ENCODE measurements at regions not wholly inside any gene's neighbourhood (a gene's known extent, or its start where the extent isn't known, plus 50 kb on each side); places are given as distances from the start of the nearest gene placed in this dataset.

- Mint-ChIP-seq H3K27me3 (ENCODE audit: low read depth) (peaks cover 16% of the 10 kb centered on the region), H3K36me3 (ENCODE audit: low read depth) (peaks cover 1% of the 10 kb centered on the region), H3K4me3 (ENCODE audit: unreplicated experiment) (no peak overlapping the region), H3K9me3 (ENCODE audit: low read depth) (no peaks in the 10 kb centered on the region), H3K27ac (ENCODE audit: unreplicated experiment) (no peak overlapping the region), H3K4me1 (ENCODE audit: low read depth) (no peaks in the 10 kb centered on the region)
- no peak for DNase-seq (ENCODE audit: low spot score)
- TF ChIP-seq CTCF (IDR thresholded peaks at IDR 0.05) = no peak
Measured at GRCh38 chr20:9969626-9970025, 65.2 kb upstream of the ANKEF1 start.

GRCh38 chr20:9968015-9968414 lies 66.8 kb upstream of the ANKEF1 start:
- Mint-ChIP-seq H3K36me3 (ENCODE audit: low read depth) (peaks cover 1% of the 10 kb centered on the region), H3K9me3 (ENCODE audit: low read depth) (no peaks in the 10 kb centered on the region), H3K27me3 (ENCODE audit: low read depth) (peaks cover 15% of the 10 kb centered on the region), H3K4me3 (ENCODE audit: unreplicated experiment) (no peak overlapping the region), H3K4me1 (ENCODE audit: low read depth) (no peaks in the 10 kb centered on the region), H3K27ac (ENCODE audit: unreplicated experiment) (no peak overlapping the region)
- no peak for TF ChIP-seq CTCF (IDR thresholded peaks at IDR 0.05)
- DNase-seq (ENCODE audit: low spot score) = no peak

- Mint-ChIP-seq H3K4me3 (ENCODE audit: unreplicated experiment) (no peak overlapping the region), H3K27ac (ENCODE audit: unreplicated experiment) (no peak overlapping the region), H3K36me3 (ENCODE audit: low read depth) (no peaks in the 10 kb centered on the region), H3K27me3 (ENCODE audit: low read depth) (peaks cover 13% of the 10 kb centered on the region), H3K4me1 (ENCODE audit: low read depth) (no peaks in the 10 kb centered on the region), H3K9me3 (ENCODE audit: low read depth) (no peaks in the 10 kb centered on the region)
- TF ChIP-seq CTCF (IDR thresholded peaks at IDR 0.05) = peak; percentile 71
- DNase-seq (ENCODE audit: low spot score) = no peak
Measured at GRCh38 chr20:9966966-9967365, 67.8 kb upstream of the ANKEF1 start.

GRCh38 chr20:9963029-9963428 lies 71.8 kb upstream of the ANKEF1 start:
- H3K27ac Mint-ChIP-seq (ENCODE audit: unreplicated experiment) = no peak overlapping the region
- H3K9me3 Mint-ChIP-seq (ENCODE audit: low read depth) = no peaks in the 10 kb centered on the region
- no peak overlapping the region for H3K4me3 Mint-ChIP-seq (ENCODE audit: unreplicated experiment)
- no peaks in the 10 kb centered on the region for H3K4me1 Mint-ChIP-seq (ENCODE audit: low read depth)
- H3K36me3 Mint-ChIP-seq (ENCODE audit: low read depth) = no peaks in the 10 kb centered on the region
- no peak for DNase-seq (ENCODE audit: low spot score)
- no peak for TF ChIP-seq CTCF (IDR thresholded peaks at IDR 0.05)
- H3K27me3 Mint-ChIP-seq (ENCODE audit: low read depth) = peaks cover 9% of the 10 kb centered on the region

- TF ChIP-seq CTCF (IDR thresholded peaks at IDR 0.05) = no peak
- Mint-ChIP-seq H3K36me3 (ENCODE audit: low read depth) (no peaks in the 10 kb centered on the region), H3K27me3 (ENCODE audit: low read depth) (peaks cover 2% of the 10 kb centered on the region), H3K4me3 (ENCODE audit: unreplicated experiment) (no peak overlapping the region), H3K4me1 (ENCODE audit: low read depth) (peaks cover 3% of the 10 kb centered on the region), H3K27ac (ENCODE audit: unreplicated experiment) (no peak overlapping the region), H3K9me3 (ENCODE audit: low read depth) (no peaks in the 10 kb centered on the region)
- DNase-seq (ENCODE audit: low spot score) = no peak
Measured at GRCh38 chr20:9958693-9959092, 76.1 kb upstream of the ANKEF1 start.

Data from chondrocyte (in vitro differentiated cells).